ENCODE measurements at regions not wholly inside any gene's neighbourhood (a gene's known extent, or its start where the extent isn't known, plus 50 kb on each side); places are given as distances from the start of the nearest gene placed in this dataset.

GRCh38 chr2:128773641-128774319, 455.1 kb upstream of the HS6ST1 start:
- no peak for DNase-seq

DNA sequence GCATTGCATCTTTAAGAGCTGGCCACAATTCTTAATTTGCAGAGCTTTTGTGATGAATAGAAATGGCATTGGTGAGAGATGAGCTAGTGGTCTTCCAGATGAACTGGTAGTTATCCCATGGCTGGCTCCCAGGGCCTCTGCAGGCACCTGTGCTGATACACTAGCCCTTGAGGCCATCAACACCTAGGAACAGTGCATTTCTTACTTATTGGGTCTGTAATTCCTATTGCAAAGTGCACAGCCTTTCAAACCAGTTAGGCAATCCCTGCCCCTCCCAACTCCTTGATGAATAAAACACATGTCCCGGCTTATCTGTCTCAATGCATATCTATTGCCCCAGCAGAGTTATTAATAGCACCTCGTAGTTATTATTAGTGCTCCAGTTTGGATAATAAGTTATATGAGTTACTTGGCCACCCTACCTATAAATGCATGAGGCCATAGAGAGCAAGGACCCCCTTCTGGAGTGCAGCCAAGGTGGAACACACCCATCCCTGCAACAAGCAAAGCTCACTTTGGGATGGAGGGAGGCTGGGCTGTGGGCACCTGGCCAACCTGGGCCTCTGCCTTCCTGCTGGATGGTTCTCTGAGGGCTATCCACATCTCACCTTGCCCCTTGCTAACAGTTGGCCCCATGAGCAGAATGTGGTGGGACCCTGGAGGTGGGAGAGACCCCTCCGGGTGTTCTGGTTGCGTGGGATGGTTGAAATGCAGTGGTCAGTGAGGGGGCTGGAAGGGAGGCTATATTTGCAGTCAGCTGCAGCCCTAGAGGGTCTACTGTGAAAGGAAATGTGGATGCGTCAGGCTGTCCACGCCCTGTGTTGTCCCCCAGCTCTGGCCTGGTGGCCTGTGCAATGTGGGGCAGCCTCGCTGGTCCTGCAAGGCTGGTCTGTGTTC, 455.9 kb upstream of the HS6ST1 start:
- DNase-seq: no peak

DNA sequence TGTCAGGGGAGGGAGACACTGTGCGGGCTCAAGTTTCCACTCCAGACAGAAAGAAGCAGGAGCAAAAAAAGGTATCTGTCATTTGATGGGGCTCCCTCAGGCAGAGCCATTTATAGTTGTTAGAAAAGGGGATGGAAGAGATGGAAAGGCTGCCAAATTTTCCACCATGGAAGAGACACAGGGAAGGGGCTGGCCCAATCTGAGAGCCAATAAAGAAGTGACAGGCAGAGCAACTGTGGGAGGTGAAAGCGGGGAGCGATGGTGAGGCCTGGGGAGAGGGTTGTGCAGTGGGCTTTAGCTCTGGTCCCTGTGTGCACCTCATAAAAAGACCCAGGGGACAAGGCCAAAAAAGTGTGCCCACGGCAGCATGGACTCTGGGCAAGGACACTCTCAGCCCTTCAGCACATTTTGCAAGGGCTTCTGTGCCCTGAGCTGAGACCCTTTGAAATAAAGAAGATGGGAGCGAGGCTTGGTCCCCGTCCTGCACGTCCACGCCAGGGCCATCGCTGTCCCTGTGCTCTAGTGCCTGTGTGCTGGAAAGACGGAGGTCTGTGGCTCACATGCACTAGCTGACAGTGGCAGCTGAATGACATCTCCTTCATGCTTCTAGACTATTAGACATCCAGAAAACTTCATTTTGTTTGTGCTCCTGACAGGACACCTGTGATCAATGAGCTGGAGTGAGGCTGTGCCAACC, 456.7 kb upstream of the HS6ST1 start:
- DNase-seq: no peak

DNA sequence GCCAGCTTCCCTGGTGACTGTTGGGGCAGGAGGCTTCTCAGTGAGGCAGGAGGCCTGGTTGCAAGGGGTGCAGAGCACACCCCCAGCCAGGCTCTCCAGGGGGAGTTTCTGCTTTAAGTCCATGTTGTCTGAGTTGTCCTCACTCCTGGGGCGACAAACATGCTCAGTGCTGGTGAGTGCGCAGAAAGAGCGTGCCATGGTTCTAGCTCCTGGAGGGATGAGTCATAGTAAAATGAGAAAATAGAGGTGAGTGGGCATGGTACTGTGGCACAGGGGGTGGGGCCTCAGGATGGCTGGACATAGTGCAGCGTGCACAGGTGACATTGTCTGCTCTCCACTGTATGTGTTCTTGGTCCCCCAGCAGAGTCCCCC, 457.2 kb upstream of the HS6ST1 start:
- DNase-seq: no peak

DNA sequence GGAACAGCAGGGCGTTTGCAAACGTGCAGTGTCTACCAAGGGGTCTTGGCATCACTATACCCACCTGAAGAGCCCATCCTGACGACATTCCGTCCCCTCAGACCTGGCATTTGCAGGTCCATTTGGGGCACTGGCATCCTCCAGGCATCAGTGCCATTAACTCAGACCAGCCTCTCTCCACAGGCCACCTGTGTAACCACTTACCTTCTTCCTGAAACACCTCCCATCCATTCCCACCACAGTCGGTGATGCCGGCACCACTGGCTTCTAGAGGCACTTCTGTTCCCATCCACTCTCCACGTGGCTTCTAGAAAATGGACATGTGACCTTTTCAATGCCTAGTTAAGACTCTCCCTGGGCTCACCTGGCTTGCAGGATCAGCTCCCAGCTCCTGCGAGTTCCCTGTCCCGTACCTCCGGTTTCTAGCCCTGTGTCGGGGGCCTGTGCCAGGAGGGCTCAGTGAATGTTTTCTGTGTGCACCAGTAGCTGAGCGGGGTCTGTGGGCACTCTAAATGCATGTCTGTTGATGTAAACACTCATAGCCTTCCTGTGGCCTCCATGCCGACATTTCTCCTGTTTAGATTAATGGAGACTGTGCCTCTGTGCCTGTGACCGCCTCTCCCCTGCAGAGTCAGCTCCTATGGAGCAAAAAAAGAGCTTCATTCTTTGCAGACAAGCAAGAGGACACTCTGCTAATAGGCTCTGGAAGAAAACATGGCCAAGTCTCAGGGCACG, 458.0 kb upstream of the HS6ST1 start:
- DNase-seq: no peak

DNA sequence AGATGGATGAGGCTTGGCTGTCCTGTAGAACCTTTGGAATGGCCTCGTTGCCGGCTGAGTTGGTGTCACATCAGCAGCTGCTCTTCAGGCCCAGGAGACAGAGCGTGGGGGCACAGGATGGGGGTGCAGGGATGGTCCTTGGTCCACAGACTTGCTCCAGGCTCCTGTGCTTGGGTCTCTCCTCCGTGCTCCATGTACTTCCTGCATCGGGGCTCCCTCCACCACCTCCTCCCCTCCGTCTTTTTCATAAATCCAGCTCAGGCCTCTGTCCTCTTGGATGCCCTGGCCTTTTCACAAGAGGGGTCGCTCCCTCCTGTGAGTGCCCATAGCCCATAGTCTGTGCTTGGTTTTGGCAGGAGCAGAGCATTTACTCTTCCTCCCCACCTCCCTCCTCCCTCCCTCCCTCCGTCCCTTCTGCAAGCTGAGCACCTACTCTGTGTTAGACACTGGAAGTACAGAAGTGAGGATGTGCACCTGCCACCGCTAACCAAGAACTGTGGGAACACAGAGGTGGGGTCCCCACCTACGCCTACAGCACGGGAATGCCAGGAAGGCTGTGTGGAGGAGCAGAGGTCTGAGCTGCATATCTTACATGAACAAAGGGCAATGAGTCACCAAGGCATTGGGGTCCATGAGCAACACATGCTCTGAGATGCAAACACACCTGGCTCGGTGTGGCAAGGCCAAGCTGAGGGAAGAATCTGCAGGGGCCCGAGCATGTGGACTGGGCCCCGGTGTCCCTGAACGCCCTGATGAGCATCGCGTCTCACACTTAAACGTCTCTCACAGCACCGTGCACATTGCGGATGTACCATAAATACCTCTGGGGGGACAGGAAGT, 458.7 kb upstream of the HS6ST1 start:
- no peak for DNase-seq

- DNase-seq: no peak
Observed at GRCh38 chr2:128778843-128779242, 460.2 kb upstream of the HS6ST1 start.

DNA sequence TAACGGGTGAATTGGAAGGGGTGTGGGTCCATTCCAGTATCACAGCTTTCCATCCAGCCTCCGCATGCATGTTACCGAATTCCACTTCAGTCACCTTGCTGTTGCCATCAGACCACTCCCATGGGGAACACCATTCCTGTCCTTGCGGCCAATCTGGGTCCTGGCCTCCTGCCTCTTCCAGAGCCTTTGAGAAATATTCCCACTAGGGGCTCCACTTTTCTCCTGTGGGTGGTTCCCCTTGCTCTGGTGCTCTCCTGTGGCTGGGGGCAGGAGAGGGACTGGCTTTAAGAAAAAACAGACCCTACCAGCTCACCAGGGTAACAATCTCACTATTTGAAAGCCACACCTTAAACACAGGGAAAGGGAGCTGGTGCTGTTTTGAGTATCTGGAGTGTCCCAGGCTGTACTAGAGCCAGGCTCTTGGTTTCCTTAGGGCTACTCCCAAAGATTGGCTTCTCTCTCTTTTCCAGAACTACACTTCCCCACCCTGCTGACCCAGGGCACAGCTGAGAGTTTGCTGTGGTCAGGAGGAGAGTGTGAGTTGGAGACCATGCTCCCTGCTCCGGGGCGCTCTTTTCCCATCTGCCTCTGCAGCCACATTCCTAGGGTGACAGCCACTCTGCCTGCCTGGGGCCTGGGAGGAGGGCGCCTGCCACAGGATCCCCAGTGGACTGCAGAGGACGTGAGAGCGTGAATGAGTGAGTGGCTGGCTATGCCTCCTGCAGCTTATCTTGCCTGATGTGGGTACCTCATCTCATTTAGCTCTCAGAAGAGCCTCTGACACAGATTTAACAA, 460.8 kb upstream of the HS6ST1 start:
- no peak for DNase-seq

DNA sequence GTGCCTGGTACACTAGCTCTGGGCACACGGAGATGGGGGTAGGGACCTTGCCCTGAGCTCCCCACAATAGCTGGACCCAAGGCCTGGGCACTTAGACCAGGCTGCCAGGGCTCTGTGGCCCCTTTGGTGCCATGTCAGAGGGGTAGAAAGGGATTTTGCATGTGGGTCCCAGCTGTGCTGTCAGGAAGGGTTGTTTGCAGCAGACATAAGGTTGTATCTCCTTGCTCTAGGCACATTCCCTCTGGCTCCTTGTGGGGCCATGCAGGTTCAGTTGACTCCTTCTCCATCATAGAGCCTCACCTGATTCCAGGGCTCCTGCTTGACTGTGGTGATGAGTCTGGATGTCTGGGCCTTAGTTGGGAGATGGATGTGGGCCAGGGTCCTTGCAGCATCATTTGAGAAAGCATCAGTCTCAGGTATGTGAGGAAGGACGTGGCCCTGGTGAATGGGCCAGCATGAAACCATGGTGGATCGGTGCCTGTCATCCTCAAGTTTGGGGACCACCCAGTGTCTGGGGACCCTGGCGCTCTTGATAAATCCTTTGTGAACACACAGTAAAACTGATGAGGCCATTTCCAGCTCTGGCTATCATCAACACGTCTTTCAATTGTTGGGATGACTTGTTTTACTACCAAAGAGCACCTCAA, 461.9 kb upstream of the HS6ST1 start:
- no peak for DNase-seq

DNA sequence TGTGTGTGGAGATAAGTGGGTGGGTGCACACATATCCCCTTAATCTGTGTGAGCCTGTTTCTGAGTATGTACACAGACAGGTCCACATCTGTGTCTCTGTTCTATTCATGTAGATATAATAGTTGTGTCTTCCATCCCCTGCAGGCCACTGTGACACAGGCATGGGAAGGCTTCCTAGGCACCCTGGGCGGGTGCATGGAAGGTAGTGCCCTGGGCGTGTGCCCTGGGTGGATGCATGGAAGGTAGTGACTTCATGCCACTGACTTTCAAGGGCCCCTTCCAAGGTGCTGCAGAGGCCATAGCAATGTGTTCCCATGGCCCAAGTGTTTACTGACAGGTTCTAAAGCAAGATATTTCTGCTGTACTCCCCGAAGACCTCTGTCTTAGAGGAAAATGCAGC, 462.5 kb upstream of the HS6ST1 start:
- no peak for DNase-seq

DNA sequence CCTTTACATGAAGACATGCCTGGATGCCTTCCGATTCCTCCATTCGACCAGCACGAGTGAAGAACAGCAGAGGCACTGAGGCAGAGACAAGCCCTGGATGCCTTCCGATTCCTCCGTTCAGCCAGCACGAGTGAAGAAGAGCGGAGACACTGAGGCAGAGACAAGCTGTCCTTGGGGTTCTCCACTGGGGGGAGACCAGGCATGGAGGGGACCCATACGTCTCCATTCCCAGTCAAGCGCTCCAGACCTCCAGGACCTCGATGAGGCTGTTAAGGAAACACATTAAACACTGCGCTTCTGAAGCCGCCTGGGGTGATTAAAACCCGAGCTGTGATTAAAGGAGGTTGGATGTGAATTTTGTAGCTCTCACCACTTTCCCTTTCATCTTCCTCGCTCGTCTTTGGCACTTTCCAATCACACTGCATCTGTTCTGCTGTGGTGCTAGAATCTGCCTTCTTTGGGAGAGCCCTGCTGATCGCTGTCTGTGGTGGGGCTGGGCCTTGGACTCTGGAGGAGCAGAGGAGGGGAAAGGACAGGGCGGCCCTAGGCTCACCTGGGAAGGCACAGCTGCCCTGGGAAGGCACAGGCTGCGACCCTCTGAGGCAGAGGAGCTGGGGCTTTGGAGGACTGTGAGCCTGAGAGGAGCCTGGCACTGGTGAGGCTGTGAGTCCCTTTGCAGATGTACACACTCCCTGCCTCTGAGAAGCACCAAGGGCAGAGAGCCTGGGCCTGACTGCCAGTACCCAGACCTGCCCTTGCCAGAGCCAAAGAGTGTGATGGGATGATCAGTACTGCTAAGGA, 463.1 kb upstream of the HS6ST1 start:
- DNase-seq: no peak

GRCh38 chr2:128782411-128783192, 463.9 kb upstream of the HS6ST1 start:
- no peak for DNase-seq

DNA sequence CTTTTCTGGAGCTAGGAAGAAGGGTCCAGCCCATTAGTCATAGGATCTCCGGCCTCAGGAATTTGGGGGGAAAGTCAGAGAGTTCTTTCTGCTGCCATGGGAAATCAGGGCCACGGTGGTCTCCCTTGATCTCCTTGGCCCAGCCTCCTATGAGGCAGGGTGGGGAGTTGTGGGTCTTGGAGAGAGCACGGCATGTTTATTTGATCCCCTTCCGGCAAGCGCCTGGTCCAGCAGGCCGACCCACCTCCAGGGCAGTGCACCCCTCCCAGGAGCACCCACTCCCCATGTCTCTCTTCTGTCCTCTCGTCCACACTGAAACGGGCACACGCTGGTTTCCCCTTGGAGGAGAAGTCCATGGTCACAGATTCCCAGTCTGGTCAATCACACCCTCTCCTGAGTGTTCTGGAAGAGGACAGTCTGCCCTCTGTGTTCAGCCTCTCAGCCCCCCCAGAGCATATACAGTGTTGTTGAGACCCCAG, 464.6 kb upstream of the HS6ST1 start:
- DNase-seq: no peak

DNA sequence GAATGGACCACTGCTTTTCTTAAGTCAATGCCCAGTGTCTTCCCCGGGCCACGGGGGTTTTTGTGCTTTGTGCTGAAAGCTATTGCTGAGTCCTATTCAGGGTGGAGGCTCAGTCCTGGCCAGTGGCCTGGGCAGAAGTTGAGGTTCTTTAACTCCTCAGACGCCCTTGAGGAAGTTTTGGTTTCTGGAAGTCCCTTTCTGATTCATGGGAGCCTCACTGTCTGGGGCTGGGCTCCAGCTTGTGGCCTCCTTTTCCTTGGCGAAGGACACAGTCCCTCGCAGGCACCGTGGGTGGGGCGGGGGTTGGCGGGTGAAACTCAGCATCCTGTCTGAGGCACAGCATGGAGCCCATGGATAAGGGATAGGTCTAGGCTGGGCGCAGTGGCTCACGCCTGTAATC, 465.2 kb upstream of the HS6ST1 start:
- DNase-seq: no peak

GRCh38 chr2:128784626-128785306, 466.1 kb upstream of the HS6ST1 start:
- no peak for DNase-seq

GRCh38 chr2:128786316-128786715, 467.6 kb upstream of the HS6ST1 start:
- DNase-seq: no peak

- DNase-seq: no peak
Observed at GRCh38 chr2:128786741-128787478, 468.2 kb upstream of the HS6ST1 start.

DNA sequence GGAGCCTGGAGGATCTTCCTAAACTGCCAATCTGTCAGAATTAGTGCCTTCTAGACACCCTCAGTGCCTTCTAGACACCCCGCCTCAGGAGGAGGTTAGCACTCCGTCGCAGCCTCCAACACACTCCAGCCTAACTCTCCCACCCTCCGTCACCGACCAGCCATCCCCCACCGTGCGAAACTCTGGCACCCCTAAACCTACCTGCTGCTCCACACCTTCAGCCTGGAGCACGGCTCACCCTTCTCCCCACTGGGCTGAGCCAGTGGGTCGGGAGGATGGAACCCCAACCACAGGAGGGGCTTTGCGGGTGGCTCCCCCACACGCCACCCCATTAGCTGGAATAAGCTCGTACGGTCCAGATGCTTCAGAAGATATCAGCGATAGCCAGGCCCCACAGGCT, 468.9 kb upstream of the HS6ST1 start:
- DNase-seq: no peak

Data from CD4-positive, alpha-beta T cell treated with Interleukin-12 subunit alpha and Interleukin-12 subunit beta, for 1 hour (primary cell).